Kidney epithelial cell (primary cell): ENCODE measurements at regions not wholly inside any gene's neighbourhood (a gene's known extent, or its start where the extent isn't known, plus 50 kb on each side); places are given as distances from the start of the nearest gene placed in this dataset.

ENCODE experiments used
- DNase-seq: peaks from one replicate; pipeline ENCODE4 v3.0.0-alpha.2; 2010; ENCODE audit warnings: low read depth
- H3K27me3 ChIP-seq: 2 replicates; pipeline ENCODE4 v1.6.0; 2011; ENCODE audit warnings: low read length; ENCODE audit not compliant: control insufficient read depth, insufficient read depth
- H3K36me3 ChIP-seq: 2 replicates; pipeline ENCODE4 v1.5.1; 2011; ENCODE audit warnings: low read length; ENCODE audit not compliant: control insufficient read depth, insufficient read depth
- H3K4me3 ChIP-seq: 2 replicates; pipeline ENCODE4 v1.5.1; 2011; ENCODE audit warnings: low read depth, mild to moderate bottlenecking, control low read depth, low read length
- CTCF ChIP-seq: IDR thresholded peaks from 2 replicates; pipeline ENCODE4 v1.5.1; 2011; ENCODE audit warnings: mild to moderate bottlenecking, moderate library complexity, low read length, control low read depth, inconsistent platforms; ENCODE audit not compliant: insufficient read depth, poor library complexity, severe bottlenecking

- DNase-seq: peak; percentile 86
- no peak for TF ChIP-seq CTCF
- Histone ChIP-seq H3K4me3 (no peak overlapping the region), H3K27me3 (no peaks in the 10 kb centered on the region), H3K36me3 (no peaks in the 10 kb centered on the region)
Observed at GRCh38 chr12:116381744-116382685, 104.5 kb upstream of the MED13L start.

- no peaks in the 10 kb centered on the region for H3K27me3 ChIP-seq
- no peak for TF ChIP-seq CTCF
- H3K36me3 ChIP-seq: no peaks in the 10 kb centered on the region
- no peak overlapping the region for H3K4me3 ChIP-seq
- DNase-seq: no peak
Observed at GRCh38 chr12:116382686-116383530, 105.4 kb upstream of the MED13L start.

- H3K27me3 ChIP-seq: no peaks in the 10 kb centered on the region
- no peak for DNase-seq
- H3K36me3 ChIP-seq: no peaks in the 10 kb centered on the region
- H3K4me3 ChIP-seq: no peak overlapping the region
- TF ChIP-seq CTCF: no peak
Observed at GRCh38 chr12:116384175-116384574, 106.7 kb upstream of the MED13L start.

GRCh38 chr12:116384691-116385485, 107.4 kb upstream of the MED13L start:
- Histone ChIP-seq H3K27me3 (no peaks in the 10 kb centered on the region), H3K36me3 (no peaks in the 10 kb centered on the region), H3K4me3 (no peak overlapping the region)
- no peak for TF ChIP-seq CTCF
- DNase-seq: no peak

GRCh38 chr12:116385486-116386217, 108.2 kb upstream of the MED13L start:
- H3K36me3 ChIP-seq: no peaks in the 10 kb centered on the region
- no peaks in the 10 kb centered on the region for H3K27me3 ChIP-seq
- no peak for DNase-seq
- no peak for TF ChIP-seq CTCF
- no peak overlapping the region for H3K4me3 ChIP-seq
